Gastrocnemius medialis (tissue), 4 donors: ENCODE measurements at regions not wholly inside any gene's neighbourhood (a gene's known extent, or its start where the extent isn't known, plus 50 kb on each side); places are given as distances from the start of the nearest gene placed in this dataset.
"Not testable (repeated sequence)": the region's sequence is repeated elsewhere in the genome, so short reads cannot be mapped to it uniquely, and the experiment has no call there.

Experiments used
- ATAC-seq, 2 donors: fragments of 150-250 bp; one replicate each; pipeline ENCODE4 v1.9.1; 2016
- DNase-seq, 2 donors: peaks; one replicate each; pipeline ENCODE4 v3.0.0-alpha.2; 2019
- H3K27ac ChIP-seq, 4 donors: fragments of 200-600 bp; sonication (generic); 1 replicate in 1 of 4; 2 replicates in 3 of 4; pipeline ENCODE4 v1.5.1; 2016 to 2018; ENCODE audit warnings: mild to moderate bottlenecking in 2 of 4, moderate library complexity in 1 of 4
- H3K27me3 ChIP-seq, 3 donors: fragments of 200-600 bp; sonication (generic) in 2 of 3; 1 replicate in 1 of 3; 2 replicates in 2 of 3; pipeline versions ENCODE4 v1.5.1 to v1.6.0; 2016 to 2019; ENCODE audit warnings: mild to moderate bottlenecking in 1 of 3, moderate library complexity in 1 of 3
- H3K36me3 ChIP-seq, 2 donors: fragments of 200-600 bp; sonication (generic) in 1 of 2; one replicate each; pipeline ENCODE4 v1.5.1; 2017 to 2018
- H3K4me1 ChIP-seq, 2 donors: fragments of 200-600 bp; sonication (generic) in 1 of 2; one replicate each; pipeline ENCODE4 v1.5.1; 2016 to 2017; ENCODE audit warnings: mild to moderate bottlenecking in 2 of 2
- H3K4me3 ChIP-seq, 4 donors: fragments of 200-600 bp; sonication (generic) in 3 of 4; 1 replicate in 1 of 4; 2 replicates in 3 of 4; pipeline ENCODE4 v1.5.1; 2016 to 2019; ENCODE audit warnings: mild to moderate bottlenecking in 2 of 4
- H3K9me3 ChIP-seq, 3 donors: fragments of 200-600 bp; sonication (generic) in 2 of 3; 1 replicate in 1 of 3; 2 replicates in 2 of 3; pipeline ENCODE4 v1.5.1; 2016 to 2019
- CTCF ChIP-seq, 5 experiments: fragments of 450-650 bp in 3 of 5; fragments of 200-600 bp in 2 of 5; sonication (generic) in 2 of 5; IDR thresholded peaks in 4 of 5; conservative IDR thresholded peaks in 1 of 5; 1 replicate in 4 of 5; 2 replicates in 1 of 5; pipeline ENCODE4 v1.5.1; 2016 to 2019; ENCODE audit warnings: antibody characterized with exemption in 5 of 5, mild to moderate bottlenecking in 3 of 5, moderate library complexity in 3 of 5
- POLR2A ChIP-seq, 2 donors: fragments of 450-650 bp; IDR thresholded peaks; one replicate each; pipeline ENCODE4 v1.6.1; 2017; ENCODE audit warnings: antibody characterized with exemption in 2 of 2, mild to moderate bottlenecking in 2 of 2, moderate library complexity in 2 of 2
- in situ Hi-C, 4 donors: fragments of 200-750 bp; cut with MboI; loops; one replicate each; pipeline versions ENCODE4 v1.15.0 to v1.8.0; 2017; ENCODE audit warnings: low sequenced_read_pairs in 4 of 4
- intact Hi-C: fragments of 100-400 bp; cut with DNase I; formaldehyde crosslinking; loops from one replicate; pipeline ENCODE4 v1.15.1; 2023; ENCODE audit warnings: low total_unique reads

DNA sequence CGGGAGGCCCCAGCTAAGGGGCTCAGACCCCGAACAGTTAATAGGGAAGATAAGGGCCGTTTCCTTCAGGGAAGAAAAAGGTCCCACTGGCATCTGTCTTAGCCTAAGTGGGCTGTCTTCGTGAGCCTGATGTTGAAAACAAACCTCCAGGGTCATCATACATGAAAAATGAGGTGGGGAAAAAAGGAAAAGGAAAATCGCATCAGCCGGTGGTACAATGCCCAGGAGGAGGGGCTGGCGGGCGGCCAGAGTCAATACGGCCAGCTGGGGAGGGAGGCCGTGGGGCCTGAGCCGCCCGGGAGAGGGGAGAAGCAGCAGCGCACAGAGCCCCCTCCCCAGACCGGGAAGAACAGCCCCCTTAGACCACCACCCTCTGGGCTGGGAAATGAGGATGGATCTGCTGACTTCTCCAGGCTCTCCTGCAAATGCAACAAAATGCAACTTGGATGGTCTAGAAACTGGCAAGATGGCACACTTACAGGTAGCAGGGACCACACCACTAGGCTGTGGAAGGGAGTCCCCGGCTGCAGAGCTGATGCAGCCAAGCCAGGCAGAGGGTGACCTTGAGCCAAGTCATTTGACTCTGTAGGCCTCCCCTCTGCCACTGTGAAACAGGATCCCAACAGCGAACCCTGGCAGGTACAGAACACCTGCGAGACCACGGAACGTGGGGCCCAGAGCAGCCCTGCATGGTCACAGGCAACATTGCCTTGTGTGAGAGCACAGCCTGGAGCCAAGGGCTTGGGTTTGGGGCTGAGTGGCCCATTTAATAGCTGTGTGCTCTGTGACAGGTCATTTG is 448.5 kb downstream of the SOX9 start:
- in situ Hi-C loops (loop anchor here in 1 of 4 donors (25.0 kb wide), 2 partner anchors 93 to 593 kb away; partner anchors contain the start of gene SSTR2), intact Hi-C loops (no loop called here)
- no peak for TF ChIP-seq POLR2A (IDR thresholded peaks at IDR 0.05)
- no peak for TF ChIP-seq CTCF (IDR thresholded peaks at IDR 0.05 in 4 of 5, conservative IDR thresholded peaks at IDR 0.05 in 1 of 5)
- no peak for DNase-seq
- no peak overlapping the region for H3K4me3 ChIP-seq
- no peaks in the 10 kb centered on the region for H3K9me3 ChIP-seq
- no peaks in the 10 kb centered on the region for H3K4me1 ChIP-seq
- no peak for ATAC-seq
- no peaks in the 10 kb centered on the region for H3K36me3 ChIP-seq
- peaks cover 0 to 2% (median 0%) of the 10 kb centered on the region in 3 donors for H3K27me3 ChIP-seq
- no peak overlapping the region for H3K27ac ChIP-seq

GRCh38 chr17:72571813-72572396 is 451.1 kb downstream of the SOX9 start:
- Histone ChIP-seq H3K4me1 (no peaks in the 10 kb centered on the region), H3K9me3 (no peaks in the 10 kb centered on the region), H3K4me3 (no peak overlapping the region), H3K27ac (no peak overlapping the region), H3K27me3 (peaks cover 0 to 3% (median 0%) of the 10 kb centered on the region in 3 donors), H3K36me3 (no peaks in the 10 kb centered on the region)
- in situ Hi-C loops (loop anchor here in 1 of 4 donors (25.0 kb wide), 2 partner anchors 90 to 590 kb away; partner anchors contain the start of gene SSTR2), intact Hi-C loops (no loop called here)
- TF ChIP-seq POLR2A (IDR thresholded peaks at IDR 0.05) (no peak), CTCF (IDR thresholded peaks at IDR 0.05 in 4 of 5, conservative IDR thresholded peaks at IDR 0.05 in 1 of 5) (no peak)
- DNase-seq (no peak), ATAC-seq (no peak)

DNA sequence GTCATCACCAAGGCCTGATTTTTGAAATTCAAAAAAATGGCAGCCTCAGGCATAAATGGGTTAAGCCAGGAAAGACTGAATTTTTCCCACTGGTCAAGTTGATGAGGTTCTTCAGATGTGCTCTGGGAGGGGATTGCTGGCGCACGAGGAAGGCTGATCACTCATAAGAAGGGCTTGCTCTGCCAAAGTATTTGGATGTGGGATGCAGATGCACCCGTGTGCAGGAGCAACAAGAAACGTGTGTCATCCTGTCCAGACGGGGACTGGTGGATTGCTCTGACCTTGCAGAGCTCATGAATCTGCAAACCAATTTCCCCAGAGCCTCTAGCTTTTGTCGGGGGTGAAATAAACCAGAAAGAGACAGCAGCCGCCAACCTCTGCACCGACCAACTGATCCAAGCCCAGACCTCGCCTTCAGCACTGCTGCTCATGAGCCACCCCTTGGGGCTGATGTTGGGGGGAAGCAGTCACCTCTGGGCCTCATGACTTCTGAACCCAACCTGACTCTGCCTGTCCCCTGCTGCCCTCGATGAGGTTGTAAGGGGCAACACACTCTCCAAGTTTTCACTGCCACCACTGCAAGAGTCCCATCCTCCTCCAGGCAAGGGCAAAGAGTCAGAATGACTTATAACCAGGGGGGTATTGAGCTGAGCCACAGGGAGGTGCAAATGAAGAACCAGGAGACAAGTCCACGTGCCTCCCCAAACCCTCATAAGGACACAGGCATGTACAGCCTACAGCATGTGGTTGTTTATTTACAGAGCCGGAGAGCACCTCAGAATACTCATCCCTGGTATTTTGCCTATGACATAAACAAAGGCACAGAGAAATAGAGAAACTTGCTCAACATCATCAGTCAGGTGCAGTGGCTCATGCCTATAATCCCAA is 452.0 kb downstream of the SOX9 start:
- no peak overlapping the region for H3K27ac ChIP-seq
- no peaks in the 10 kb centered on the region for H3K4me1 ChIP-seq
- no peaks in the 10 kb centered on the region for H3K36me3 ChIP-seq
- no peak for ATAC-seq
- TF ChIP-seq CTCF (IDR thresholded peaks at IDR 0.05 in 4 of 5, conservative IDR thresholded peaks at IDR 0.05 in 1 of 5) (no peak), POLR2A (IDR thresholded peaks at IDR 0.05) (no peak)
- in situ Hi-C loops = loop anchor here in 1 of 4 donors (25.0 kb wide), 2 partner anchors 89 to 589 kb away; partner anchors contain the start of gene SSTR2
- H3K9me3 ChIP-seq = no peaks in the 10 kb centered on the region
- no peak for DNase-seq
- peaks cover 0 to 3% (median 0%) of the 10 kb centered on the region in 3 donors for H3K27me3 ChIP-seq
- no peak overlapping the region for H3K4me3 ChIP-seq
- intact Hi-C loops = no loop called here

- DNase-seq, intact Hi-C loops: not testable (repeated sequence)
These were observed 452.6 kb downstream of the SOX9 start for GRCh38 chr17:72573492-72573801.

More at GRCh38 chr17:72573492-72573801, 452.6 kb downstream of the SOX9 start:
- H3K27ac ChIP-seq, H3K4me1 ChIP-seq, H3K36me3 ChIP-seq, H3K4me3 ChIP-seq, H3K9me3 ChIP-seq, H3K27me3 ChIP-seq, ATAC-seq: not testable (repeated sequence)
- in situ Hi-C loops = loop anchor here in 1 of 4 donors (25.0 kb wide), 2 partner anchors 89 to 589 kb away; partner anchors contain the start of gene SSTR2
